HG02759 (cell line): ENCODE measurements at regions not wholly inside any gene's neighbourhood (a gene's known extent, or its start where the extent isn't known, plus 50 kb on each side); places are given as distances from the start of the nearest gene placed in this dataset.
"Not testable (repeated sequence)": the region's sequence is repeated elsewhere in the genome, so short reads cannot be mapped to it uniquely, and the experiment has no call there.

ENCODE experiments used
- ATAC-seq: cut with Tn5 transposase; IDR thresholded peaks from one replicate; pipeline ENCODE4 v1.9.1; 2021; ENCODE audit warnings: mild to moderate bottlenecking, moderate library complexity; ENCODE audit not compliant: unreplicated experiment

GRCh38 chr21:18117176-18117575 is 127.5 kb upstream of the CHODL start:
- no peak for ATAC-seq

- no peak for ATAC-seq
Observed at GRCh38 chr21:18114810-18115209, 129.8 kb upstream of the CHODL start.

DNA sequence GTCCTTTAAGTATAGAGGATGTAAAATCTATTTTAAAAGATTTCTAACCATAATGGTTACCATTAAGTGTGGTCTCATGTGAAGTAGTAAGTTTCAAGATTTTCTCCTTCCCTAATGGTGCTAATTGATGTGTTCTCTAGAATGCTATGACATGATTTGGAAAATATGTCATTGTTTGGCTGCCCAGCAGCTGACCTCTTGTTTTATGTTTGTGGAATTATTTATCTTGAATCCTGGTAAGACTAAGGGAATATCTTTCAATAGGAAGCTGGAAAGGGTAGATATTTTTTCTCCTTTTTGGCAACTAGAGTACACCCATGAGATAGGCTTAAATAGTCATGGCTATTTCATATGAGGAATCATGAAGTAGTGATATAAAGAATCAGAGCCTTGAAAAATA is 139.8 kb upstream of the CHODL start:
- no peak for ATAC-seq

- ATAC-seq: not testable (repeated sequence)
Observed at GRCh38 chr21:18096413-18096812, 148.2 kb upstream of the CHODL start.

- ATAC-seq: no peak
Observed at GRCh38 chr21:18089786-18090185, 154.8 kb upstream of the CHODL start.

GRCh38 chr21:18070392-18070791 is 174.2 kb upstream of the CHODL start:
- ATAC-seq: no peak

DNA sequence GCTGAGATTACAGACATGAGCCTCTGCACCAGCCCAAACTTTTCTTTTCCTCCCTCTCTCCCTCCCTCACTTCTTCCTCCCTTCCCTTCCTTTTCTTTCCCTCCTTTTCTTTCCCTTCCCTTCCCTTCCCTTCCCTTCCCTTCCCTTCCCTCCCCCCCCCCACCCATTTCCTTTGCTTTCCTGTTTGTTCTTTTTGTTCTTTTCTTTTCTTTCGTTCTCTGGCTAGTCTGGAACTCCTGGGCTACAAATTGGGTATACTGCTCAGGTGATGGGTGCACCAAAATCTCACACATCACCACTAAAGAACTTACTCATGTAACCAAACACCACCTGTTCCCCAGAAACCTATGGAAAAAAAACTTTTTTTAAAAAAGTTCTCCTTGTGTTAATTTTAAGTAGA is 174.8 kb upstream of the CHODL start:
- no peak for ATAC-seq

- no peak for ATAC-seq
Observed at GRCh38 chr21:18060402-18060801, 184.2 kb upstream of the CHODL start.

DNA sequence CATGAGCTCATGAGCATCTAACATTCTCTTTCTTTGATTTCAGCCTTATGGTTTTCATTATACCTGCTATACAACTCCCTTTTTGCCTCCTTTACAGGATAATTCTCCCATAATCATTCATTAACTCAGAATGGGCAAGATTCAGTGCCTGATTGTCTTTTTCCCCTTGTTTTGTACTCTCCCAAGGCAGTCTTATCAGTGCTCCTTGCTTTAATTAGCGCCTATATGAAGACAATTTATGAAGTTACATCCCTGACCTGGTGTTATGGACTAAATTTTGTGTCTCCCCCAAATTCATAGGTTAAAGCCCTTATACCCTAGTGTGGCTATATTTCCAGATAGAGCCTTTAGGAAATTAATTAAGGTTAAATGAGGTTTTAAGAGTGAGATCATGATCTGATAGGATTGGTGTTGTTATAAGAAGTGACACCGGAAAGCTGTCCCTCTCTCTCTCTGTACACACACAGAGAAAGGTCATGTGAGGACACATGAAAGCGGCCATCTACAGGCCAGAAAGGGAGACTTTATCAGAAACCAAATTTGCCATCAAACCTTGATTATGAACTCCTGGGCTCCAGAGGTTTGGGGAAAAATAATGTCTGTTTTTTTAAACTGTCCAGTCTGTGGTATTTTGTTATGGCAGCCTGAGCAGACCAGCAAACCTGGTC is 185.8 kb upstream of the CHODL start:
- no peak for ATAC-seq

GRCh38 chr21:18053151-18053550 is 191.5 kb upstream of the CHODL start:
- ATAC-seq: no peak

GRCh38 chr21:18049461-18049860 is 195.2 kb upstream of the CHODL start:
- no peak for ATAC-seq

GRCh38 chr21:18041012-18041411 is 203.6 kb upstream of the CHODL start:
- ATAC-seq: peak; percentile 55

DNA sequence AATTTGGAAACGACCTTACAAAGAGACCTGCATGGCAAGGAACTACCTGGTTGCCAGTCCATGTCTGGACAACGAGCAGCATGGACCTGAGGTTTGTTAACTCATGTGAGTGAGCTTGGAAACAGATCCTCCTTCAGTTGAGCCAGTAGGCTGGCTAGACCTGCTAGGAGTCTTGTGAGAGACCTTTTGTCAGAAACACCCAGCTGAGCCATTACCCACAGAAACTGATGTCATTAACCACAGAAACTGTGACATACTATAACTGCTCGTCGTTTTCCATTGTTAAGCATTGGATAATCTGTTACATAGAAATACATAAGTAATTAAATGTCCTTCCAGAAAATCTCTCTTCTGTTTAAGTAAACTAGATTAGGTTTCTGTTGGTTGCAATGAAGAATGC is 211.1 kb upstream of the C21orf91 start:
- peak; percentile 70 for ATAC-seq

- ATAC-seq: no peak
Observed at GRCh38 chr21:18026359-18026758, 207.2 kb upstream of the C21orf91 start.

GRCh38 chr21:18023711-18024110 is 204.6 kb upstream of the C21orf91 start:
- ATAC-seq: no peak

DNA sequence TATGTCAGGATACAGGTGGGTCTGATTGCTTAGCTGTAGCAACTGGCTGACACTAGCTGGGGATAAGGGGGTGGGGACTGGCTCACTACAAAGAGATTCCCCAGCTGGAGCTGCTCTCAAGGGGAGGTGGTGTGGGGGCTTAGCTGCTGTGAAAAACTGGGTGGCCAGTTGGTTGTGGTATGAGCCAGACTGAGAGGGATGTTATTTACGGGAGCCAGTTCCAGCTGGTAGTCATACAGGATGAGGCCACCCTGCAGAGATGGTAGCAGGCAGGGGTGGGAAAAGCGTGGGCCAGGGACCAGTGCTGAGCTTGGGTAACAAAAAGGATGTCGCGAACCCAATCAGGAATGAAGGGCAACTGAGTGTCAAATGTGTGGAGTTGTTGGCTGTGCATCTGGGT is 204.0 kb upstream of the C21orf91 start:
- no peak for ATAC-seq

GRCh38 chr21:18007121-18007520 is 188.0 kb upstream of the C21orf91 start:
- ATAC-seq: no peak

DNA sequence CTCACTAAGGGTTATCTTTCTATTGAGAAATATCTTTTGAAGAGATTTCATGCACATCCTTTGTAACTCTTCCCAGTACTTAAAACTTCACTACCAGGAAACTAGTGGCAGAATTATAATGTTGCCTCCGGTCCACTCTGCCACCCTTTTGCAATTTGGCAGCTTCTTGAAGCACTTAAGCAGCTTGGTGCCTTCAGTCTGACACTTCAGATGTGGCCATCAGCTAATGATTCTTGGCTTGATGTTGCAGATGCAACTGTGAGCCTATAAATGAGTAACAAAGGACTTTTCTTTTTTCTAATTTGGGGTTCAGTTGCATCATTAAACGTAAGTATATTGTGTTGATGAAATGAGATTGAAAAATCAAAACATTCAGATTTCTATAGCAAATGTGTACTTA is 187.5 kb upstream of the C21orf91 start:
- ATAC-seq: no peak

DNA sequence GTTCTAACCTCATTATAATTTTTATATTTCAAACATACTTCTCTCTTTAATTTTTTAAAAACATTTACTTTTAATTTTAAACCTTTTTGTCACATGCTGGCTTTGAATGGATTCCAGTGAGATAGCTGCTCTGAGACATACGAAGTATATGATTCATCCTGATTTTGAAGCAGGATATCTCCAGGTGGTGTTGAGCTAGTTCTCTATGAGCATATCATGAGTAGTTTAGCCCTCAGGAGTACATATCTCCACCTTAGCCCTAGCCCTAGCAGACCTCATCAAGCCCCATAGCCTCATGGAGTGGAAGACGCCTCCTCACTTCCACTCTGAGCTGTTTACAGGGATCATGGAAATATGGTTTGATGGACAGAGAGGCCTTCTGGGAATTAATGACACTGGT is 183.2 kb upstream of the C21orf91 start:
- no peak for ATAC-seq

- ATAC-seq: no peak
Observed at GRCh38 chr21:18000981-18001686, 182.0 kb upstream of the C21orf91 start.

DNA sequence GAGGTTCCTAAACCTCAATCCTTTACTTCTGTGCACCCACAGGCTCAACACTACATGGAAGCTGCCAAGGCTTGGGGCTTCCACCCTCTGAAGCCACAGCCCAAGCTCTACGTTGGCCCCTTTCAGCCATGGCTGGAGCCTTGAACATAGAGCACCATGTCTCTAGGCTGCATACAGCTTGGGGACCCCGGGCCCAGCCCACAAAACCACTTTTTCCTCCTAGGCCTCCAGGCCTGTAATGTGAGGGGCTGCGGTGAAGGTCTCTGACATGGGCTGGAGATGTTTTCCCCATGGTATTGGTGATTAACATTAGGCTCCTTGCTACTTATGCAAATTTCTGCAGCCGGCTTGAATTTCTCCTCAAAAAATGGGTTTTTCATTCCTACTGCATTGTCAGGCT is 179.4 kb upstream of the C21orf91 start:
- ATAC-seq: not testable (repeated sequence)

DNA sequence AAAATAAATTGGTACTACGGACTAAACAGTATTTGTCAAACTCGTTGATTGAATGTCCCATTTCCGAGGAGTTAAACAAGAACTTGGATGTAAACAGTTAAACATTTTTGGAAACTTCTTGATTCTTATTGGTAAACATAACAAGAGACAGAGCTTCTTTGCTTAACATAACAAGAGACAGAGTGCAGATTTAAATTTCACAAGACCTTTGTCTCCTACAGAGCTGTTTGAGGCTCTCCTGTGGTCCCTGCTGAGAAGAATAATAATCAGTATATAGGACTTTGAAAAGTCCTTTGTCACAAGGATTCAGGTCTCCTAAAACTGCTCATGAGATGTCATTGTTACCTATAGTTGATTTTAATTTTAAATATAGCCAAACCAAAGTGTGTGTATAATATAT is 170.6 kb upstream of the C21orf91 start:
- ATAC-seq: no peak

- ATAC-seq: no peak
Observed at GRCh38 chr21:17988102-17988437, 168.9 kb upstream of the C21orf91 start.
